H1 (cell line): ENCODE measurements at regions not wholly inside any gene's neighbourhood (a gene's known extent, or its start where the extent isn't known, plus 50 kb on each side); places are given as distances from the start of the nearest gene placed in this dataset.

ENCODE experiments used
- CTCF ChIA-PET: fragments of 300-600 bp; sonication (Branson Sonifier 250); formaldehyde crosslinking; loops from one replicate; lab custom pipeline; 2021; ENCODE audit not compliant: partially characterized antibody; lab: Charles Lee
- POLR2A ChIA-PET: fragments of 300-600 bp; sonication (Branson Sonifier 250); formaldehyde crosslinking; loops from one replicate; lab custom pipeline; 2021; ENCODE audit warnings: inconsistent platforms; ENCODE audit not compliant: partially characterized antibody; lab: Charles Lee
- DNase-seq, 2 experiments: peaks; one replicate each; pipeline versions ENCODE4 v3.0.0 to v3.0.0-alpha.2; 2010 to 2022; ENCODE audit warnings: low spot score in 2 of 2, low read depth in 1 of 2, mixed read lengths in 1 of 2
- FAIRE-seq: peaks from 2 replicates; lab custom pipeline; 2011; peaks lifted over from hg19 to GRCh38; lab: Jason Lieb, UNC
- H2AFZ ChIP-seq: 2 replicates; pipeline ENCODE4 v1.8.1; 2012; ENCODE audit warnings: low read length, inconsistent platforms
- H2AK5ac ChIP-seq: 2 replicates; pipeline ENCODE4 v1.6.1; 2013; ENCODE audit warnings: low read depth, low read length
- H2BK120ac ChIP-seq: replicated peaks from 2 replicates; pipeline ENCODE3; 2013; ENCODE audit warnings: low read depth, low read length, inconsistent platforms
- H2BK12ac ChIP-seq: 2 replicates; pipeline ENCODE4 v1.6.1; 2013; ENCODE audit warnings: low read depth, low read length
- H2BK15ac ChIP-seq: 2 replicates; pipeline ENCODE4 v1.6.1; 2013; ENCODE audit warnings: low read length
- H2BK20ac ChIP-seq: 2 replicates; pipeline ENCODE4 v1.6.1; 2013; ENCODE audit warnings: low read length
- H2BK5ac ChIP-seq: 2 replicates; pipeline ENCODE4 v1.6.1; 2013; ENCODE audit warnings: low read depth, low read length
- H3K14ac ChIP-seq: 2 replicates; pipeline ENCODE4 v1.6.1; 2013; ENCODE audit warnings: inconsistent platforms; ENCODE audit not compliant: insufficient read length
- H3K18ac ChIP-seq: 2 replicates; pipeline ENCODE4 v1.6.1; 2013; ENCODE audit warnings: low read length; ENCODE audit errors: extremely low read depth
- H3K23ac ChIP-seq: 2 replicates; pipeline ENCODE4 v1.6.1; 2013; ENCODE audit warnings: inconsistent platforms; ENCODE audit not compliant: insufficient read length
- H3K23me2 ChIP-seq: 2 replicates; pipeline ENCODE4 v1.6.1; 2013; ENCODE audit warnings: low read depth, low read length
- H3K27ac ChIP-seq: 2 replicates; pipeline ENCODE4 v1.6.1; 2011; ENCODE audit warnings: low read depth, low read length, inconsistent platforms
- H3K27me3 ChIP-seq, 4 experiments: replicated peaks in 1 of 4; 1 replicate in 1 of 4; 2 replicates in 3 of 4; pipeline versions ENCODE4 v1.6.1 to v1.8.1; 2011 to 2013; ENCODE audit warnings: low read length in 3 of 4, mild to moderate bottlenecking in 3 of 4, inconsistent platforms in 2 of 4, mixed read lengths in 2 of 4, moderate library complexity in 1 of 4; ENCODE audit not compliant: control insufficient read depth in 3 of 4, insufficient read depth in 3 of 4; ENCODE audit errors: extremely low read depth in 1 of 4
- H3K36me3 ChIP-seq, 4 experiments: 2 replicates each; pipeline versions ENCODE4 v1.6.1 to v1.8.1; 2011 to 2013; ENCODE audit warnings: mild to moderate bottlenecking in 4 of 4, low read length in 3 of 4, moderate library complexity in 2 of 4, control low read depth in 1 of 4, inconsistent platforms in 1 of 4; ENCODE audit not compliant: insufficient read depth in 4 of 4, control insufficient read depth in 2 of 4
- H3K4ac ChIP-seq: replicated peaks from 2 replicates; pipeline ENCODE3; 2013; ENCODE audit warnings: low read length, low read depth, mixed read lengths, inconsistent platforms; ENCODE audit not compliant: insufficient read length
- H3K4me1 ChIP-seq, 4 experiments: replicated peaks in 1 of 4; 1 replicate in 1 of 4; 2 replicates in 3 of 4; pipeline versions ENCODE4 v1.6.1 to v1.8.1; 2011 to 2013; ENCODE audit warnings: low read length in 3 of 4, inconsistent platforms in 2 of 4, mixed read lengths in 1 of 4; ENCODE audit not compliant: insufficient read depth in 4 of 4, control insufficient read depth in 3 of 4
- H3K4me2 ChIP-seq, 2 experiments: 2 replicates each; pipeline versions ENCODE4 v1.6.1 to v1.8.1; 2011 to 2013; ENCODE audit warnings: low read depth in 2 of 2, low read length in 2 of 2, control low read depth in 1 of 2, inconsistent platforms in 1 of 2, mild to moderate bottlenecking in 1 of 2; ENCODE audit not compliant: insufficient read depth in 1 of 2
- H3K4me3 ChIP-seq, 4 experiments: fragments of 200-600, 300-600 bp in 1 of 4; sonication (generic), shearing (Covaris generic), sonication (Bioruptor Twin) in 1 of 4; 2 replicates each; pipeline versions ENCODE4 v1.5.1 to v1.8.1; 2011 to 2016; ENCODE audit warnings: low read length in 4 of 4, low read depth in 3 of 4, control low read depth in 2 of 4, inconsistent platforms in 2 of 4, mild to moderate bottlenecking in 2 of 4, mixed read lengths in 1 of 4, moderate library complexity in 1 of 4; ENCODE audit not compliant: insufficient read depth in 2 of 4; ENCODE audit errors: extremely low read depth in 1 of 4
- H3K56ac ChIP-seq: replicated peaks from 2 replicates; pipeline ENCODE3; 2013; ENCODE audit warnings: low read depth, mild to moderate bottlenecking, mixed read lengths, low read length, inconsistent platforms; ENCODE audit not compliant: insufficient read length
- H3K79me1 ChIP-seq: 2 replicates; pipeline ENCODE4 v1.6.1; 2013; ENCODE audit warnings: low read depth, low read length, control low read depth
- H3K79me2 ChIP-seq, 2 experiments: 2 replicates each; pipeline versions ENCODE4 v1.6.1 to v1.8.1; 2012 to 2013; ENCODE audit warnings: low read length in 2 of 2, mild to moderate bottlenecking in 2 of 2, inconsistent platforms in 1 of 2; ENCODE audit not compliant: insufficient read depth in 2 of 2, control insufficient read depth in 1 of 2
- H3K9ac ChIP-seq, 4 experiments: replicated peaks in 1 of 4; 1 replicate in 1 of 4; 2 replicates in 3 of 4; pipeline versions ENCODE4 v1.6.1 to v1.8.1; 2011 to 2013; ENCODE audit warnings: low read depth in 3 of 4, low read length in 3 of 4, control low read depth in 2 of 4, mild to moderate bottlenecking in 2 of 4, moderate library complexity in 2 of 4, inconsistent platforms in 1 of 4; ENCODE audit errors: extremely low read depth in 1 of 4
- H3K9me3 ChIP-seq, 2 experiments: 2 replicates each; pipeline versions ENCODE4 v1.6.1 to v1.8.1; 2012 to 2013; ENCODE audit warnings: mild to moderate bottlenecking in 2 of 2, moderate library complexity in 2 of 2, control low read depth in 1 of 2, inconsistent platforms in 1 of 2, low read depth in 1 of 2, low read length in 1 of 2, mixed read lengths in 1 of 2; ENCODE audit not compliant: insufficient read depth in 2 of 2
- H4K20me1 ChIP-seq, 2 experiments: replicated peaks in 1 of 2; 2 replicates each; pipeline versions ENCODE3 to v1.8.1; 2011 to 2013; ENCODE audit warnings: inconsistent platforms in 2 of 2, low read length in 2 of 2, mild to moderate bottlenecking in 1 of 2; ENCODE audit not compliant: insufficient read depth in 2 of 2, control insufficient read depth in 1 of 2
- H4K5ac ChIP-seq: 2 replicates; pipeline ENCODE4 v1.6.1; 2013; ENCODE audit warnings: low read length, low read depth, mixed read lengths, inconsistent platforms; ENCODE audit not compliant: insufficient read length
- H4K8ac ChIP-seq: 2 replicates; pipeline ENCODE4 v1.8.0; 2013; ENCODE audit warnings: mild to moderate bottlenecking, moderate library complexity, low read length, inconsistent platforms; ENCODE audit not compliant: insufficient read depth; ENCODE audit errors: extremely low read depth
- H4K91ac ChIP-seq: replicated peaks from 2 replicates; pipeline ENCODE3; 2013; ENCODE audit warnings: low read length, mixed read lengths, inconsistent platforms; ENCODE audit not compliant: insufficient read length
- MAFK ChIP-seq: IDR thresholded peaks from 2 replicates; pipeline ENCODE4 v1.6.1; 2012; ENCODE audit warnings: low read depth, mild to moderate bottlenecking, improper control_type of control experiment, low read length
- YY1 ChIP-seq: IDR thresholded peaks from 2 replicates; pipeline ENCODE4 v1.6.1; 2011; ENCODE audit warnings: low read depth, mild to moderate bottlenecking, low read length
- WGBS, 2 experiments: shearing (Covaris generic) in 1 of 2; methylation state at CpG; one replicate each; pipeline versions ENCODE4 v1.1.6 to v1.1.7; 2013 to 2015; ENCODE audit warnings: low lambda C conversion rate in 2 of 2, mixed read lengths in 2 of 2, inconsistent platforms in 1 of 2, low coverage in 1 of 2, missing lambda C conversion rate in 1 of 2; ENCODE audit not compliant: insufficient replicate concordance in 2 of 2, insufficient coverage in 1 of 2, insufficient read length in 1 of 2; ENCODE audit errors: extremely low coverage in 1 of 2, missing lambda C conversion rate in 1 of 2; 5-methylcytosine and 5-hydroxymethylcytosine counted together

- H3K4me1 ChIP-seq, result no peaks in the 10 kb centered on the region
- H2AFZ ChIP-seq, result no peak overlapping the region
These were observed 615.5 kb upstream of the KLHL29 start for GRCh38 chr2:22769497-22769896.

More at GRCh38 chr2:22769497-22769896, 615.5 kb upstream of the KLHL29 start:
- Histone ChIP-seq H4K20me1 (no peaks in the 10 kb centered on the region), H3K14ac (no peak overlapping the region), H2BK12ac (no peak overlapping the region), H3K23me2 (no peaks in the 10 kb centered on the region), H3K36me3 (no peaks in the 10 kb centered on the region), H4K5ac (no peak overlapping the region), H3K56ac (no peak overlapping the region), H3K79me1 (no peaks in the 10 kb centered on the region), H2BK120ac (no peak overlapping the region), H2AK5ac (no peak overlapping the region), H3K9ac (no peak overlapping the region), H3K79me2 (no peaks in the 10 kb centered on the region), H4K8ac (no peak overlapping the region), H3K18ac (no peak overlapping the region), H4K91ac (no peak overlapping the region), H3K4me3 (no peak overlapping the region), H2BK5ac (no peak overlapping the region), H3K9me3 (no peaks in the 10 kb centered on the region), H2BK15ac (no peak overlapping the region), H3K27ac (no peak overlapping the region), H3K23ac (no peak overlapping the region), H3K27me3 (no peaks in the 10 kb centered on the region), H3K4me2 (no peak overlapping the region), H2BK20ac (no peak overlapping the region), H3K4ac (no peak overlapping the region)
- POLR2A ChIA-PET, result no interaction called here
- TF ChIP-seq MAFK (peak; percentile 93), YY1 (no peak)
- FAIRE-seq, result no peak
- no peak for DNase-seq
- WGBS, 2 experiments, result 90% methylated on average over 3 of the region's 3 CpGs; no CpG with 5 or more reads in 1 of the 2 experiments
- CTCF ChIA-PET, result interaction anchor here (0.6 to 0.7 kb wide), 2 partner anchors 35 to 592 kb away, joined by 3 read pairs; no protein-coding TSS in a partner anchor
